H1 (cell line): ENCODE measurements at regions not wholly inside any gene's neighbourhood (a gene's known extent, or its start where the extent isn't known, plus 50 kb on each side); places are given as distances from the start of the nearest gene placed in this dataset.

ENCODE experiments used
- ATF2 ChIP-seq: IDR thresholded peaks from 2 replicates; pipeline ENCODE4 v1.6.1; 2012; ENCODE audit warnings: low read length, inconsistent platforms
- EGR1 ChIP-seq: IDR thresholded peaks from 2 replicates; pipeline ENCODE4 v1.6.1; 2011; ENCODE audit warnings: low read depth, low read length, borderline replicate concordance
- HDAC2 ChIP-seq, 2 experiments: fragments of 300-600 bp in 1 of 2; sonication (generic) in 1 of 2; IDR thresholded peaks; 2 replicates each; pipeline ENCODE4 v1.6.1; 2011 to 2012; ENCODE audit warnings: low read depth in 2 of 2, low read length in 2 of 2, mild to moderate bottlenecking in 2 of 2, moderate library complexity in 2 of 2, borderline replicate concordance in 1 of 2, inconsistent platforms in 1 of 2
- RXRA ChIP-seq: IDR thresholded peaks from 2 replicates; pipeline ENCODE4 v1.6.1; 2011; ENCODE audit warnings: low read depth, mild to moderate bottlenecking, low read length, moderate library complexity; ENCODE audit not compliant: insufficient read depth

GRCh38 chr4:123623611-123624010, 227.0 kb downstream of the SPRY1 start (continued):
- TF ChIP-seq EGR1 (no peak), HDAC2 (IDR thresholded peaks at IDR 0.05; ENCODE audit: borderline replicate concordance in 1 of 2, low read depth in 2 of 2, low read length in 2 of 2) (no peak), RXRA (no peak), ATF2 (no peak)
- TF ChIP-seq, all 59 proteins: peak for 0
